Mucosa of rectum (tissue), 2 donors: ENCODE measurements at regions not wholly inside any gene's neighbourhood (a gene's known extent, or its start where the extent isn't known, plus 50 kb on each side); places are given as distances from the start of the nearest gene placed in this dataset.
A peak's percentile ranks its signal among the peaks of the same experiment; 100 is the strongest.

Source experiments
- H3K27ac ChIP-seq, 2 donors: one replicate each; pipeline ENCODE4 v1.7.0; 2013; ENCODE audit warnings: inconsistent platforms in 2 of 2, low read depth in 2 of 2, low read length in 2 of 2
- H3K27me3 ChIP-seq, 2 donors: one replicate each; pipeline ENCODE4 v1.7.0; 2013; ENCODE audit warnings: low read length in 2 of 2; ENCODE audit not compliant: control insufficient read depth in 2 of 2, insufficient read depth in 2 of 2
- H3K36me3 ChIP-seq, 2 donors: one replicate each; pipeline ENCODE4 v1.7.0; 2013; ENCODE audit warnings: low read length in 2 of 2; ENCODE audit not compliant: control insufficient read depth in 2 of 2, insufficient read depth in 2 of 2
- H3K4me1 ChIP-seq, 2 donors: one replicate each; pipeline ENCODE4 v1.7.0; 2013; ENCODE audit warnings: low read length in 2 of 2, mild to moderate bottlenecking in 1 of 2; ENCODE audit not compliant: control insufficient read depth in 2 of 2, insufficient read depth in 2 of 2
- H3K4me3 ChIP-seq, 2 donors: one replicate each; pipeline ENCODE4 v1.7.0; 2013; ENCODE audit warnings: low read length in 2 of 2
- H3K9ac ChIP-seq, 2 donors: one replicate each; pipeline ENCODE4 v1.7.0; 2013; ENCODE audit warnings: low read length in 2 of 2, low read depth in 1 of 2, mild to moderate bottlenecking in 1 of 2
- H3K9me3 ChIP-seq, 2 donors: one replicate each; pipeline ENCODE4 v1.7.0; 2013; ENCODE audit warnings: low read length in 2 of 2; ENCODE audit not compliant: control insufficient read depth in 2 of 2
- donor health status: healthy.
- donor health status: Normal muscosa, but diverticular disease.

DNA sequence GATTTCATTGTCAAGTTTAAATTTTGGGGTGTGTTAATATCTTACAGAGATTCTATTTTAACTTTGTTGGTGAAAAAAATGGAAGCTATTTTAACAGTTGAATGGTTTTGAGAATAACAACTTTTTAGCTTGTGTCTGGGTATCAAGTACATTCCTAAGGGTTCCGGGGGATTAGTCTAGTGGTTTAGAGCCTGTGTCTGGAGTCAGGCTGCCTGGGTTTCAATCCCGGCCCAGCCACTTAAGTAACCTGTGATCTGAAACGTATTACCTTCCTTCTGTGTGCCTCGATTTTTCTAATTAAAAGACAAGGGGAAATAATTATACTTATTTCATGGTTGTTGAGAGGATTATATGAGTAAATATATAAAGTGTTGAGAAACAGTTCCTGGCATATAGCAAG lies 288.6 kb upstream of the NR3C2 start:
- no peak overlapping the region for H3K27ac ChIP-seq
- H3K4me1 ChIP-seq: no peaks in the 10 kb centered on the region
- no peaks in the 10 kb centered on the region for H3K36me3 ChIP-seq
- no peak overlapping the region for H3K9ac ChIP-seq
- H3K4me3 ChIP-seq: no peak overlapping the region
- no peaks in the 10 kb centered on the region for H3K9me3 ChIP-seq
- no peaks in the 10 kb centered on the region for H3K27me3 ChIP-seq

DNA sequence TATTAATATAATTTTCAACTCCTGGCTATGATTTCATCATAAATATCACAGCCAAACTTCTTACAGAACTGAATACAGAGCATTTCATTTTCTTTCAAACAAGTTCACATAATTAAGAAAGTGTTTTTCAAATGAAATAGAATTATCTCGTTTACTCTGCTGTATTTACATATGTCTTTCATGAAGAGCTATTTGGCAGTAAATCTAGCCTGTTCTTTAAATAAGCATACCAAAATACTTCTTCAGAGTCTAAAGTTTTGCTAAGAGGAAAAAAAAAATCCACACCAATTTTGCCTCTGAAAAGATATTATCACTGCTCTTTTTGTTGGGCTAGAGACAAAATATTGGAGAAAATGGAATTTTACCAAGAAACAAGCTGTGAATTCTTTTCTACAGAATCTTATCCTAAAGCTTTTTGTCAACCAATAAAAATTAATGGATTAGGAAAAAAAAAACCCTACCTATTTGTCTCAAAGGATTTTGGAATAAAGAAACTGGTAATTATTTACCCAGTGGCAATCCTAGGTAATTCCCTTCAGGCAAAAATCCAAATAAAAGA lies 287.9 kb upstream of the NR3C2 start:
- Histone ChIP-seq H3K27me3 (no peaks in the 10 kb centered on the region), H3K9me3 (no peaks in the 10 kb centered on the region), H3K9ac (no peak overlapping the region)

DNA sequence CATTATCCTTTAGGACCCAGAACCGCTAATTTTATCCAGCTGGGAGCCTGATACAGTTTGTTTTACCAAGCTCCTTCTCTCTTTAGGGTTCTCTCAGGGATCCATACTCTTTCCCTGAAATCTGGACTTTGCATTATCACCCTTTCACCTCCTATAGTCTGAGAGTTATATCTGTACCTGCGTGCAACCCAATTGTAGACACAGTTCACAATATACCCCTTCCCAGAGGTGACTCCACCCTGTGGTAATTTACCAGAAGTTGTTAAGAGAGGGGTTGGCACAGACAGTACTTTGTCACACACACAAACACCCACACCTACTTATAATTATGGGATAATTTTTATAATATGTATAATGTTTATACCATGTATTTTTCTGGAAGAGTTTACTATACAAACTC lies 275.8 kb upstream of the NR3C2 start:
- Histone ChIP-seq H3K9me3 (no peaks in the 10 kb centered on the region), H3K27ac (no peak overlapping the region)

More for the DNA sequence above, 287.9 kb upstream of the NR3C2 start:
- H3K4me1 ChIP-seq: no peaks in the 10 kb centered on the region
- H3K27ac ChIP-seq: no peak overlapping the region
- H3K4me3 ChIP-seq: no peak overlapping the region
- no peaks in the 10 kb centered on the region for H3K36me3 ChIP-seq

DNA sequence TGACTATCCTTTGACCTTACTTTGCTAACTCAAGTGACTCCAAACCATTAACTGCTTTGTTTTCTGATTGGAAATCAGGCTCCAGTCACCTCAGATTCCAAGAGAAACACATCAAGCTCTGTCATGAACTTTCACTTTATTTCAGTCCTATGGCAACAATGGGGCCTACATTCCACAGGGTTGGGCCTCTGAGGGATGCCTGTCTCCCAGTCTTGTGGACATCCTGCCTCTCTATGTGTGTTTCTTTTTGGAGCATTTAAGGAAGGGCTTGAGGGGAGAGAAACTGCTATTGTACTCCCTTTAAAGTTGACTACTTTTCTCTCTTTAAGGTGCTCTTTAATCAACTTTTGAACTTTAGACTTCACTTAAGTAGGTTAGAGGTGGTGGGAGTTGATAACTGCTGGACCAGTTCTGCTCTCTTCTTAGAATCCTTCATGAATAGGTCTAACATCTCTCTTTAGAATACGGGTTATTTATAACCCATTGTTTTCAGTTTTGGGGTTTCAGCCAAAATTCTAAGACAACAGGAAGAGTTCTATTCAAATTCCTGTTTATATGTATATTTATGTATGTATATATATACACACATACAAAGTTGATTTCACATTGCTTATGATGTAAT lies 274.3 kb upstream of the NR3C2 start:
- H3K36me3 ChIP-seq: no peaks in the 10 kb centered on the region
- peaks cover 0 to 3% of the 10 kb centered on the region in 2 donors for H3K4me1 ChIP-seq
- no peak overlapping the region for H3K9ac ChIP-seq
- H3K9me3 ChIP-seq: no peaks in the 10 kb centered on the region
- no peak overlapping the region for H3K27ac ChIP-seq
- H3K27me3 ChIP-seq: no peaks in the 10 kb centered on the region
- H3K4me3 ChIP-seq: no peak overlapping the region

More for the DNA sequence above, 275.8 kb upstream of the NR3C2 start:
- Histone ChIP-seq H3K4me3 (peak overlapping the region in 1 of 2 donors; percentile 7), H3K9ac (no peak overlapping the region), H3K36me3 (no peaks in the 10 kb centered on the region), H3K4me1 (peaks cover 0 to 3% of the 10 kb centered on the region in 2 donors), H3K27me3 (no peaks in the 10 kb centered on the region)

DNA sequence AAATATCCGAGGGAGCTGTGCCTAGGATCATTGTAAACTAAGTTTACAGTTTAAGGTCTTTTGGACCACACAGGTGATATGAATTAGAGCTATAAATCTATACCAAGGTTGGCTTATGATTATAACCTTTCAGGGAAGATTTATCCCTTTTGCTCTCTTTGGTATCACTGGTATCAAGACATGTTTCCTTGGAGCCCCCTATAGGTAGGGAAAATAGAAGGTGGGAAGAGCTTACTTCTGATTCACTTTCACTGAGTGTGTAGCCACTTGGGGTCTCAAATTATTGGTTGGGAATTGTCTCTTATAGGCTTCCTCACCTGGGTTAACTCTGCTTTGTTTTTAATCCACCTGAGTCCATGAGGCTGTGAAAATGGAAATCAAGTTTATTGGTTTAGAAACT lies 262.1 kb upstream of the NR3C2 start:
- Histone ChIP-seq H3K4me3 (no peak overlapping the region), H3K9me3 (no peaks in the 10 kb centered on the region), H3K36me3 (no peaks in the 10 kb centered on the region), H3K27ac (no peak overlapping the region), H3K9ac (no peak overlapping the region), H3K4me1 (no peaks in the 10 kb centered on the region), H3K27me3 (no peaks in the 10 kb centered on the region)

DNA sequence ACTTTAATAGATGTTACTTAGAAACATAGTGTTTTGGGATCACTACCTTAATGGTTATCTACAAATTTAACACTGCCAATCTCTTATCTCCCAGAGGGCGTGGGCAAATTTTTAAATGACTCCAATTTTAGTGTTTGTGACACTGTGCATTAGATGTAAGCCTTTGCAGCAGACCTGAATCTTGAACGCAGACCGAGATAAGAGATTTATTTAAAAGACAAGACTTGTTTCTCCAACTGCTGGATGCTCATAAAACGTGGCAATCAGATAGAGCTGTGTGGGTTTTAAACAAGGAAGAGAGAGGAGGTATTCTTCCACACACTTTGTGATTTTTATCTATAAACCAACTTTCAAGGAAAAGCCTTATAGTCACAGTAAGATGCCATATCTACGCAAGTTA lies 252.5 kb upstream of the NR3C2 start:
- Histone ChIP-seq H3K27me3 (no peaks in the 10 kb centered on the region), H3K9ac (peak overlapping the region in 1 of 2 donors; percentile 57), H3K9me3 (no peaks in the 10 kb centered on the region), H3K4me1 (peaks cover 8 to 39% of the 10 kb centered on the region in 2 donors), H3K4me3 (peak overlapping the region in 1 of 2 donors; percentile 4), H3K36me3 (no peaks in the 10 kb centered on the region), H3K27ac (peak overlapping the region; percentile 62 to 83)

DNA sequence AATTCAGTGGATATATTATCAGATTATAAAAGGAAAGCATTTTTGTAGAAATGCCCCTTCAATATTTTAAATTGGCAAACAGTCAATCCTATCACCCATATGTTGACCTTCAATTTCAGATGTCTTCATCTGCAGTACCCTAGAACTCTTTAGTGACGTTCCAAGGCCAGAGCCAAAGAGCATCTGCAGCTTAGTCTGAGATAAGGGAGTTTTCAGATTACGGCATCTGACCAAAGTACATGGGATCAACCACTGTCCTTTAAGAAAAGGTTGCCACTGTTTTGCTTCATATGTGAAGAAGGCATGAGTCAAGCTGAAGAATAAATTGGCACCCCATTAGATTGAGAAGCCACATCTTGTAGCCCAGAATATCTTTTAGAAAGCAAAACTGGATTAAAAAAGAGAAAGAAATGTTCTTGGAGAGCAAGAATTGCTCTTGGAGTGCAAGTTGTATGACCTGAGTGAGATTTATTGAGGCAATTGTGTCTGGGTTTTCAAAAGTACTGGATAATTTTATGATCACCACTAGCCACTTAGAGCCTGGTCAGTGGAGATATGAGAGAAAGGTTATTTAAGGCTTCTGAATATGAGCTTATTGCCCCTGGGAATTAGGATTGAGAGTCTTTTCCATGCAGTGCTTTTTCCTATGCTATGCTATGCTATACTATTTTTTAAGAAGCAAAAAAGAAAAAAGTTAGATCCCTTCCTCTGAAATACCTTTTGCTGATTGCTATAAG lies 251.9 kb upstream of the NR3C2 start:
- Histone ChIP-seq H3K36me3 (no peaks in the 10 kb centered on the region), H3K9me3 (no peaks in the 10 kb centered on the region), H3K4me3 (peak overlapping the region in 1 of 2 donors; percentile 37), H3K27me3 (no peaks in the 10 kb centered on the region), H3K27ac (peak overlapping the region; percentile 62 to 83), H3K9ac (no peak overlapping the region), H3K4me1 (peaks cover 8 to 39% of the 10 kb centered on the region in 2 donors)

DNA sequence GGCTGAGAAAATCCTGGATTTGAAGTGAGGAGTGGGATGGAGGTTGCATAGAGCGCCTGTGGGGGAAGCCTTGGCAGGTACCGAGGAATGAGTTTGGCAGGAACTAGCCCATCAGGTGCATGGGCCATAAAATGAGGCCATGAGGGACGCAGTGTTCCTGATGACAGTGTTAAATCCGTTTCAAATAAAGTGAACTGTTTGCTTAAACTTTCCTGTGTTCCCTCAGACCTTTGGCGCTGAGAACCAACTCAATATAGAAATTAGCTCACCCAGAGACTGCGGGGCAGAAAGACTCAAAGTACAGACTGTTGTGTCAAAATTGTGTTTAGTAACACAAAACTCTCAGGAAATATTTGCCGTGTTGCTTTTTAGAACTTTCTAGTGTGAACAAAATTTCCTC lies 250.0 kb upstream of the NR3C2 start:
- H3K27ac ChIP-seq: peak overlapping the region; percentile 34 to 66
- peaks cover 8 to 39% of the 10 kb centered on the region in 2 donors for H3K4me1 ChIP-seq
- no peaks in the 10 kb centered on the region for H3K27me3 ChIP-seq
- H3K9me3 ChIP-seq: no peaks in the 10 kb centered on the region
- H3K9ac ChIP-seq: peak overlapping the region; percentile 3 to 57
- H3K4me3 ChIP-seq: no peak overlapping the region
- H3K36me3 ChIP-seq: no peaks in the 10 kb centered on the region

DNA sequence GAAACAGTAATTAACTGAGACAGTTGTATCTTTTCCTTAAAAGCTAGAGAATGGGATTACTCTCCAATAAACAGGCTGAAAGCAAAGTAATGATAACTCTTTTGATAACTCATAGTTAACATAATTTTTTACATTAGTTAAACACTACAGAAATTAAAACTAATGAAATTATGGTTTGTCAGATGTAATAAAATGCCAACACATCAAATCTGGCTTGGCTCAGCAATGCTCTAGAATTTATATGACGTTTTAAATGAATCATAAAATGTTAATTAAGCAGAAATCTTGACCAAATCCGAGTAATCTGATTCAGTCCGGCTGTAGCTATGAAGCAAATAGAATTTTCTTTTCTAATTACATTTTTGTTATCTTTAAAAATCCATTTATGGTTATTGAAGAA lies 244.2 kb upstream of the NR3C2 start:
- H3K9ac ChIP-seq: no peak overlapping the region
- H3K36me3 ChIP-seq: no peaks in the 10 kb centered on the region
- H3K27me3 ChIP-seq: no peaks in the 10 kb centered on the region
- no peaks in the 10 kb centered on the region for H3K9me3 ChIP-seq
- peaks cover 15 to 39% of the 10 kb centered on the region in 2 donors for H3K4me1 ChIP-seq
- no peak overlapping the region for H3K4me3 ChIP-seq
- no peak overlapping the region for H3K27ac ChIP-seq

DNA sequence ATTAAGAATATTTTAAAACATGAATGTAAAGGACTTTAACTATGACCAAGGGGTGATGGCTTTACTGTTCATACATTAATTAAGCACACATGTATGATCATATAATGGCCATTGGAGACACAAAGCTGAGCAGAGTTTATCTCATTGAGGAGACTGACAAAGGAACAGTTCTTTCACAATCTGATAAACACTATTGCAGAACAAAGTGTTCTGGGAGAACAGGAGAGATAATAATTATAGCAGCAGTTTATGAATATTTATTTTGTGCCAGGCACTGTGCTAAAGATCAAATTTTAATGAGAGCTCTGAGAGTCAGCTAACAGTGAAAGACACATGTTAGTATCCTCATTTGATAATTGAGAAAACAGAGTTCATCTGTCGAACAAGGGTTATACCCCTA lies 242.4 kb upstream of the NR3C2 start:
- H3K9me3 ChIP-seq: no peaks in the 10 kb centered on the region
- H3K36me3 ChIP-seq: no peaks in the 10 kb centered on the region
- H3K4me3 ChIP-seq: no peak overlapping the region
- no peaks in the 10 kb centered on the region for H3K27me3 ChIP-seq
- peaks cover 20 to 43% of the 10 kb centered on the region in 2 donors for H3K4me1 ChIP-seq
- H3K27ac ChIP-seq: peak overlapping the region; percentile 10 to 44
- no peak overlapping the region for H3K9ac ChIP-seq
